Lower leg skin (tissue), 4 donors: ENCODE measurements at regions not wholly inside any gene's neighbourhood (a gene's known extent, or its start where the extent isn't known, plus 50 kb on each side); places are given as distances from the start of the nearest gene placed in this dataset.

Experiments
- DNase-seq, 2 donors: peaks; one replicate each; pipeline ENCODE4 v3.0.0-alpha.2; 2019; ENCODE audit warnings: low spot score in 2 of 2
- H3K4me3 ChIP-seq: fragments of 200-600 bp; sonication (generic); 2 replicates; pipeline ENCODE4 v1.5.1; 2017; ENCODE audit warnings: mild to moderate bottlenecking, low read depth; ENCODE audit not compliant: poor library complexity, severe bottlenecking
- POLR2A ChIP-seq, 2 donors: fragments of 450-650 bp; IDR thresholded peaks; one replicate each; pipeline ENCODE4 v1.6.1; 2016 to 2017; ENCODE audit warnings: antibody characterized with exemption in 2 of 2, mild to moderate bottlenecking in 1 of 2, moderate library complexity in 1 of 2
- WGBS, 2 donors: methylation state at CpG; one replicate each; pipeline ENCODE4 v1.1.5; 2018; 5-methylcytosine and 5-hydroxymethylcytosine counted together
- intact Hi-C: fragments of 100-400 bp; cut with DNase I; formaldehyde crosslinking; loops from one replicate; pipeline ENCODE4 v1.15.0; 2023; ENCODE audit warnings: low total_unique reads
- TF ChIP-seq, protein P1 (sequence below), 3 donors: fragments of 450-650 bp; IDR thresholded peaks; one replicate each; pipeline ENCODE4 v1.5.1; 2016; ENCODE audit warnings: antibody characterized with exemption in 3 of 3, mild to moderate bottlenecking in 3 of 3, moderate library complexity in 2 of 3

DNA sequence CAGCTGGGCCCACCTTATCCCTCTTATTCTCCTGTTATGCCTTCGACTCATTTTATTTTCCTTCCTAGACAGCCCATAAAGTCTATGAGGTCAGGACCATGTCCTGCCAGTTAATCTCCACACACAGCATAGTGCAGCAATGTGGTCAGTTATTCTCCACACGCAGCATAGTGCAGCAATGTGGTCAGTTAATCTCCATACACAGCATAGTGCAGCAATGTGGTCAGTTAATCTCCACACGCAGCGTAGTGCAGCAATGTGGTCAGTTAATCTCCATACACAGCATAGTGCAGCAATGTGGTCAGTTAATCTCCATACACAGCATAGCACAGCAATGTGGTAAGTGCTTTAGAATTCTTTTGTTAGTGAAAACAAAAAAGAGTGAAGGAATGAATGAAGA is 77.8 kb downstream of the TEX36 start:
- intact Hi-C loops, result no loop called here
- DNase-seq, result no peak

DNA sequence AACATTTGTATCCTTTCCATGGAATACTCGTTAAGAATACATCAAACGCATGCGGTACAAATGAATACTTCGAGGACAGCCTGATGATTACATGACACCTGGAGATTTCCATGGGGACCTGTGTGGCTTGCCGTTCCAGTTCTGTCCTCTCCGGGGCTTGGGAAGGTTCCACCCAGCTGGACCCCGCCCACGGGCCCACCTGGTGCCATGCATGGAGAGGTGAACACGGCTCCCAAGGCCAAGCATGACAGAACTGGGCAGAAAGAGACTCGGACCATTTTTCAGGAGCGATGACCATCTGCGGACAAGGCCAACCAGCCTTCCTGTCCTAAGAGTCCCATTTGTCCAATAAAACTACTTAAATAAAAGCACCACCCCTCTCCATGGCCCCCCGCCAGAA is 80.1 kb downstream of the TEX36 start:
- 77 to 81% methylated on average over 13 of the region's 13 CpGs for WGBS, 2 donors
- intact Hi-C loops, result no loop called here
- TF ChIP-seq POLR2A (IDR thresholded peaks at IDR 0.05), result no peak
- TF ChIP-seq, protein P1, sequence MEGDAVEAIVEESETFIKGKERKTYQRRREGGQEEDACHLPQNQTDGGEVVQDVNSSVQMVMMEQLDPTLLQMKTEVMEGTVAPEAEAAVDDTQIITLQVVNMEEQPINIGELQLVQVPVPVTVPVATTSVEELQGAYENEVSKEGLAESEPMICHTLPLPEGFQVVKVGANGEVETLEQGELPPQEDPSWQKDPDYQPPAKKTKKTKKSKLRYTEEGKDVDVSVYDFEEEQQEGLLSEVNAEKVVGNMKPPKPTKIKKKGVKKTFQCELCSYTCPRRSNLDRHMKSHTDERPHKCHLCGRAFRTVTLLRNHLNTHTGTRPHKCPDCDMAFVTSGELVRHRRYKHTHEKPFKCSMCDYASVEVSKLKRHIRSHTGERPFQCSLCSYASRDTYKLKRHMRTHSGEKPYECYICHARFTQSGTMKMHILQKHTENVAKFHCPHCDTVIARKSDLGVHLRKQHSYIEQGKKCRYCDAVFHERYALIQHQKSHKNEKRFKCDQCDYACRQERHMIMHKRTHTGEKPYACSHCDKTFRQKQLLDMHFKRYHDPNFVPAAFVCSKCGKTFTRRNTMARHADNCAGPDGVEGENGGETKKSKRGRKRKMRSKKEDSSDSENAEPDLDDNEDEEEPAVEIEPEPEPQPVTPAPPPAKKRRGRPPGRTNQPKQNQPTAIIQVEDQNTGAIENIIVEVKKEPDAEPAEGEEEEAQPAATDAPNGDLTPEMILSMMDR (IDR thresholded peaks at IDR 0.05), result no peak

More for the DNA sequence above, 77.8 kb downstream of the TEX36 start:
- H3K4me3 ChIP-seq, result no peak overlapping the region
- WGBS, 2 donors, result 79 to 87% methylated on average over 4 of the region's 4 CpGs
- TF ChIP-seq POLR2A (IDR thresholded peaks at IDR 0.05), result no peak
- TF ChIP-seq, protein P1 (IDR thresholded peaks at IDR 0.05), result no peak

DNA sequence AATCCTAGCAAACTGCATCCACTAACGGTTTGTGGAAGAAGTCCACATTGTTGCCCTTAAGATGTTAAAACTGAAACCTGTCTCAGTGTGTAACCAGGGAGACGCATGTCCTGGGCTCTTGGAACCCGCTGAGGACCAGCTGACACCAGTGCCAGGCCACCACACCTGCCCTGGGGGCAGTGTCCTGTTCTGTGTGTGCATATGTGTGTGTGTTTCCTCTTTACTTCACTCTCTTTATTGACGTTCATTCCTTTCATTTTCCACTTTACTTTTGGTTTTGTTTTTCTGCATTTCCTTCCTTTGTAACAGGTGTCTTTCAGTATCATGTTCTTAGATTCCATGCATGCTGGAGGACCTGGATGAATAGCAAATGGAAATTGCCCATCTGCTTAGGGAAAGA is 83.8 kb downstream of the TEX36 start:
- intact Hi-C loops, result no loop called here

More for the DNA sequence above, 80.1 kb downstream of the TEX36 start:
- H3K4me3 ChIP-seq, result no peak overlapping the region
- DNase-seq, result no peak

DNA sequence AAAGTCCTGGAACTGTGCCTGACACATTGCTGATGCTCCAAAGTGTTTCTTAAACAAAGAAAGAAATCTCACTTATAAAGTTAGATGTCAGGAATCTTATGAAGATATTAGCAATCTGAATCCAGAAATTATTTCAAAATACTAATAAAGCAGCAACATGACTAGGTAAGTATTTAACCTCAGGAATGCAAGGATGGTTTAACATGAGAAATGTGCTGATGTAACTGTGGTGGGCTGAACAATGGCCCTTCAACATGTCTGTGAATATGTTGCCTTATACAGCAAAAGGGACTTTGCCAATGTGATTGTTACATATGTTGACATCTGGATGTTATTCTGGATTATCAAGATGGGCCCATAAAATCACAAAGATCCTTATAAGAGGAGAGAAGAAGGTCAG is 87.1 kb downstream of the TEX36 start:
- TF ChIP-seq, protein P1 (IDR thresholded peaks at IDR 0.05), result no peak
- TF ChIP-seq POLR2A (IDR thresholded peaks at IDR 0.05), result no peak
- intact Hi-C loops, result no loop called here
- DNase-seq, result no peak
- H3K4me3 ChIP-seq, result no peak overlapping the region

More for the DNA sequence above, 83.8 kb downstream of the TEX36 start:
- TF ChIP-seq, protein P1 (IDR thresholded peaks at IDR 0.05), result no peak
- TF ChIP-seq POLR2A (IDR thresholded peaks at IDR 0.05), result no peak
- no peak for DNase-seq
- 74 to 77% methylated on average over 4 of the region's 4 CpGs for WGBS, 2 donors
- no peak overlapping the region for H3K4me3 ChIP-seq

DNA sequence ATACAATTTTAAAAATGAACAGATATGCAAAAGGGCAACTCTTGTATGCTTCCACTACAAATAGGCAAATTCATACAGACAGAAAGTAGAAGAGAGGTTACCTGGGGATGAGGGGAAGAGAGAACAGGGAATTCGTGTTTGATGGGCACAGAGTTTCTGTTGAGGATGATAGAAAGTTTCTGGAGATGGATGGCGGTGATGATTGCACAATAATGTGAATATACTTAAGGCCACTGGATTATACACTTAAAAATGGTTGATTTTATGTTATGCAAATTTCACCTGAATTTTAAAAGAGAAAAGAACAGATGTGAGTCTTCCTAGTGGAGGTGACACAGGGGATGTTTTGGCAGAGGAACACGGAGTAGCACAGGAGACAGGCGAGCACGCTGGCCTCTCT is 89.3 kb downstream of the TEX36 start:
- intact Hi-C loops, result no loop called here
- TF ChIP-seq, protein P1 (IDR thresholded peaks at IDR 0.05), result no peak
- no peak for TF ChIP-seq POLR2A (IDR thresholded peaks at IDR 0.05)
- 78 to 84% methylated on average over 5 of the region's 5 CpGs for WGBS, 2 donors
- H3K4me3 ChIP-seq, result no peak overlapping the region
- DNase-seq, result no peak

DNA sequence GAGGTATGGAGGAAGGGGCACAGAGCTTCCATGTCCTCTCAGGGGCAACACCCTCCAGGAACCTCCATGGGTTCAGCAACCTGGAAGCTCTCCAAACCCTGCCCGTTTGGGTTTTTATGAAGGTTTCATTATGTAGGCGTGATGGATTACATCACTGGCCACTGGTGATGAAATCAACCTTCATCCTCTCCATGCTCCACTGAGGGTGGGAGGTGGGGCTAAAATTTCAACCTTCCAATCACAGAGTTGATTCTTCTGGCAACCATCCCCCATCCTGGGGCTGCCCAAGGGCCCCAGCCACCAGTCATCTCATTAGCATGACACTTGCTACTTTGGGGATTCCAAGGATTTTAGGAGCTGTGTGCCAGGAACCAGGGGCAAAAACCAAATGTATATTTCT is 90.1 kb downstream of the TEX36 start:
- no peak for TF ChIP-seq POLR2A (IDR thresholded peaks at IDR 0.05)
- TF ChIP-seq, protein P1 (IDR thresholded peaks at IDR 0.05), result no peak
- intact Hi-C loops, result no loop called here

More for the DNA sequence above, 90.1 kb downstream of the TEX36 start:
- no peak overlapping the region for H3K4me3 ChIP-seq
- DNase-seq, result no peak
- 69 to 80% methylated on average over 2 of the region's 2 CpGs for WGBS, 2 donors
